GM23338 (cell line): ENCODE measurements at regions not wholly inside any gene's neighbourhood (a gene's known extent, or its start where the extent isn't known, plus 50 kb on each side); places are given as distances from the start of the nearest gene placed in this dataset.

ENCODE experiments used
- EZH2 ChIP-seq: fragments of 200-600 bp; sonication (generic); IDR thresholded peaks from one replicate; pipeline ENCODE4 v1.8.0; 2017; ENCODE audit warnings: antibody characterized with exemption, mild to moderate bottlenecking, low read depth; ENCODE audit not compliant: unreplicated experiment
- TF ChIP-seq, protein P1 (sequence below), 2 experiments: fragments of 200-600 bp in 1 of 2; sonication (generic) in 1 of 2; conservative IDR thresholded peaks; 2 replicates each; pipeline versions ENCODE4 v1.5.1 to v1.6.1; 2016 to 2017; ENCODE audit warnings: antibody characterized with exemption in 2 of 2, low read depth in 2 of 2, mild to moderate bottlenecking in 2 of 2, moderate library complexity in 1 of 2
- TF ChIP-seq, protein P2 (sequence below): IDR thresholded peaks from one replicate; pipeline ENCODE4 v1.6.1; 2018; ENCODE audit warnings: antibody characterized with exemption; ENCODE audit not compliant: unreplicated experiment
- TF ChIP-seq, protein P3 (sequence below): IDR thresholded peaks from 2 replicates; pipeline ENCODE4 v1.6.1; 2016; ENCODE audit warnings: antibody characterized with exemption

- TF ChIP-seq EZH2, result no peak
- TF ChIP-seq, protein P1, sequence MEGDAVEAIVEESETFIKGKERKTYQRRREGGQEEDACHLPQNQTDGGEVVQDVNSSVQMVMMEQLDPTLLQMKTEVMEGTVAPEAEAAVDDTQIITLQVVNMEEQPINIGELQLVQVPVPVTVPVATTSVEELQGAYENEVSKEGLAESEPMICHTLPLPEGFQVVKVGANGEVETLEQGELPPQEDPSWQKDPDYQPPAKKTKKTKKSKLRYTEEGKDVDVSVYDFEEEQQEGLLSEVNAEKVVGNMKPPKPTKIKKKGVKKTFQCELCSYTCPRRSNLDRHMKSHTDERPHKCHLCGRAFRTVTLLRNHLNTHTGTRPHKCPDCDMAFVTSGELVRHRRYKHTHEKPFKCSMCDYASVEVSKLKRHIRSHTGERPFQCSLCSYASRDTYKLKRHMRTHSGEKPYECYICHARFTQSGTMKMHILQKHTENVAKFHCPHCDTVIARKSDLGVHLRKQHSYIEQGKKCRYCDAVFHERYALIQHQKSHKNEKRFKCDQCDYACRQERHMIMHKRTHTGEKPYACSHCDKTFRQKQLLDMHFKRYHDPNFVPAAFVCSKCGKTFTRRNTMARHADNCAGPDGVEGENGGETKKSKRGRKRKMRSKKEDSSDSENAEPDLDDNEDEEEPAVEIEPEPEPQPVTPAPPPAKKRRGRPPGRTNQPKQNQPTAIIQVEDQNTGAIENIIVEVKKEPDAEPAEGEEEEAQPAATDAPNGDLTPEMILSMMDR (conservative IDR thresholded peaks at IDR 0.05; ENCODE audit: low read depth in 2 of 2), result no peak
- TF ChIP-seq, protein P2, sequence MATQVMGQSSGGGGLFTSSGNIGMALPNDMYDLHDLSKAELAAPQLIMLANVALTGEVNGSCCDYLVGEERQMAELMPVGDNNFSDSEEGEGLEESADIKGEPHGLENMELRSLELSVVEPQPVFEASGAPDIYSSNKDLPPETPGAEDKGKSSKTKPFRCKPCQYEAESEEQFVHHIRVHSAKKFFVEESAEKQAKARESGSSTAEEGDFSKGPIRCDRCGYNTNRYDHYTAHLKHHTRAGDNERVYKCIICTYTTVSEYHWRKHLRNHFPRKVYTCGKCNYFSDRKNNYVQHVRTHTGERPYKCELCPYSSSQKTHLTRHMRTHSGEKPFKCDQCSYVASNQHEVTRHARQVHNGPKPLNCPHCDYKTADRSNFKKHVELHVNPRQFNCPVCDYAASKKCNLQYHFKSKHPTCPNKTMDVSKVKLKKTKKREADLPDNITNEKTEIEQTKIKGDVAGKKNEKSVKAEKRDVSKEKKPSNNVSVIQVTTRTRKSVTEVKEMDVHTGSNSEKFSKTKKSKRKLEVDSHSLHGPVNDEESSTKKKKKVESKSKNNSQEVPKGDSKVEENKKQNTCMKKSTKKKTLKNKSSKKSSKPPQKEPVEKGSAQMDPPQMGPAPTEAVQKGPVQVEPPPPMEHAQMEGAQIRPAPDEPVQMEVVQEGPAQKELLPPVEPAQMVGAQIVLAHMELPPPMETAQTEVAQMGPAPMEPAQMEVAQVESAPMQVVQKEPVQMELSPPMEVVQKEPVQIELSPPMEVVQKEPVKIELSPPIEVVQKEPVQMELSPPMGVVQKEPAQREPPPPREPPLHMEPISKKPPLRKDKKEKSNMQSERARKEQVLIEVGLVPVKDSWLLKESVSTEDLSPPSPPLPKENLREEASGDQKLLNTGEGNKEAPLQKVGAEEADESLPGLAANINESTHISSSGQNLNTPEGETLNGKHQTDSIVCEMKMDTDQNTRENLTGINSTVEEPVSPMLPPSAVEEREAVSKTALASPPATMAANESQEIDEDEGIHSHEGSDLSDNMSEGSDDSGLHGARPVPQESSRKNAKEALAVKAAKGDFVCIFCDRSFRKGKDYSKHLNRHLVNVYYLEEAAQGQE, result no peak
- TF ChIP-seq, protein P3, sequence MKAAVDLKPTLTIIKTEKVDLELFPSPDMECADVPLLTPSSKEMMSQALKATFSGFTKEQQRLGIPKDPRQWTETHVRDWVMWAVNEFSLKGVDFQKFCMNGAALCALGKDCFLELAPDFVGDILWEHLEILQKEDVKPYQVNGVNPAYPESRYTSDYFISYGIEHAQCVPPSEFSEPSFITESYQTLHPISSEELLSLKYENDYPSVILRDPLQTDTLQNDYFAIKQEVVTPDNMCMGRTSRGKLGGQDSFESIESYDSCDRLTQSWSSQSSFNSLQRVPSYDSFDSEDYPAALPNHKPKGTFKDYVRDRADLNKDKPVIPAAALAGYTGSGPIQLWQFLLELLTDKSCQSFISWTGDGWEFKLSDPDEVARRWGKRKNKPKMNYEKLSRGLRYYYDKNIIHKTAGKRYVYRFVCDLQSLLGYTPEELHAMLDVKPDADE, result no peak
These were observed 131.7 kb downstream of the KLF5 start for GRCh38 chr13:73190477-73190876.
